ENCODE measurements at regions not wholly inside any gene's neighbourhood (a gene's known extent, or its start where the extent isn't known, plus 50 kb on each side); places are given as distances from the start of the nearest gene placed in this dataset.

DNA sequence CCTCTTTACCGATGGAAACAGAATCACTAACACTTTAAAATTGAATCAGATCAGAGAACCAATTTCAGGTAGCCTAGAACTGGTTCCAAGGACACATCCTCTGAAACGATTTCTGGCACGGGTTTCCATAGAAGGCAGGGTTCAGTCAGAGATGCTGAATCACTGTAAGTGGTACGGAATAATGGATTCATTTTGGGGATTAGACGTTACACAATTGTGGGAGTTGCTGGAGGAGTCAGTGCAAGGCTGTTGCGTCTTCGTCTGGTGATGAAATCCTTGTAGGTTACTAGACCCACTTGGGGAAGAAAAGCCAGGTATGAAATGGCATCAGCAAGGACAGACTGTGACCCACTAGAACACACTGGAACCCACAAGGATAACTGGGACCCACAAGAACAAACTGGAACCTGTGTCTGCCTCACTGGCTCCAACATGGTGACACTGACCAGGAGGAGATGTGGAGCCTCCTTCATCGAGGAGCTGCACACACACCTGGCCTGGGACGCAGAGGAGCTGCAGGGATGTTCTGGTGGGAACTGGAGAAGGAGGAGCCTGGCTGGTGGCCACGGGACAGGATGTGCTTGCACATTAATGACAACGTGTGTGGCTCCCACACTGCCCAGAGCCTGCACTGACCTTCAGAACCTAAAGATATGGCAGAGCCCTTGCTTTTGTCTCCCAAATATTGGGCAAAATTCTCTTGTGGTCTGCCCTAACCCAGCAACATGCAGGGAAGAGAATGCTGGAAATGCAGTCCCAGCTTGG lies 105.1 kb downstream of the TRAPPC11 start:
- TF ChIP-seq EP300 (IDR thresholded peaks at IDR 0.05) (no peak), POLR2AphosphoS5 (IDR thresholded peaks at IDR 0.05) (no peak), POLR2A (IDR thresholded peaks at IDR 0.05) (no peak)
- TF ChIP-seq, protein P1, sequence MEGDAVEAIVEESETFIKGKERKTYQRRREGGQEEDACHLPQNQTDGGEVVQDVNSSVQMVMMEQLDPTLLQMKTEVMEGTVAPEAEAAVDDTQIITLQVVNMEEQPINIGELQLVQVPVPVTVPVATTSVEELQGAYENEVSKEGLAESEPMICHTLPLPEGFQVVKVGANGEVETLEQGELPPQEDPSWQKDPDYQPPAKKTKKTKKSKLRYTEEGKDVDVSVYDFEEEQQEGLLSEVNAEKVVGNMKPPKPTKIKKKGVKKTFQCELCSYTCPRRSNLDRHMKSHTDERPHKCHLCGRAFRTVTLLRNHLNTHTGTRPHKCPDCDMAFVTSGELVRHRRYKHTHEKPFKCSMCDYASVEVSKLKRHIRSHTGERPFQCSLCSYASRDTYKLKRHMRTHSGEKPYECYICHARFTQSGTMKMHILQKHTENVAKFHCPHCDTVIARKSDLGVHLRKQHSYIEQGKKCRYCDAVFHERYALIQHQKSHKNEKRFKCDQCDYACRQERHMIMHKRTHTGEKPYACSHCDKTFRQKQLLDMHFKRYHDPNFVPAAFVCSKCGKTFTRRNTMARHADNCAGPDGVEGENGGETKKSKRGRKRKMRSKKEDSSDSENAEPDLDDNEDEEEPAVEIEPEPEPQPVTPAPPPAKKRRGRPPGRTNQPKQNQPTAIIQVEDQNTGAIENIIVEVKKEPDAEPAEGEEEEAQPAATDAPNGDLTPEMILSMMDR (IDR thresholded peaks at IDR 0.05): no peak
- H3K27me3 ChIP-seq: no peaks in the 10 kb centered on the region
- DNase-seq (ENCODE audit: low spot score in 2 of 2): peak in 1 of 2 donors; percentile 66
- 82% methylated on average over 11 of the region's 11 CpGs for WGBS
- no peaks in the 10 kb centered on the region for H3K36me3 ChIP-seq
- H3K4me1 ChIP-seq: no peaks in the 10 kb centered on the region
- no peaks in the 10 kb centered on the region for H3K9me3 ChIP-seq
- H3K27ac ChIP-seq: peak overlapping the region; percentile 19
- H3K4me3 ChIP-seq: no peak overlapping the region

DNA sequence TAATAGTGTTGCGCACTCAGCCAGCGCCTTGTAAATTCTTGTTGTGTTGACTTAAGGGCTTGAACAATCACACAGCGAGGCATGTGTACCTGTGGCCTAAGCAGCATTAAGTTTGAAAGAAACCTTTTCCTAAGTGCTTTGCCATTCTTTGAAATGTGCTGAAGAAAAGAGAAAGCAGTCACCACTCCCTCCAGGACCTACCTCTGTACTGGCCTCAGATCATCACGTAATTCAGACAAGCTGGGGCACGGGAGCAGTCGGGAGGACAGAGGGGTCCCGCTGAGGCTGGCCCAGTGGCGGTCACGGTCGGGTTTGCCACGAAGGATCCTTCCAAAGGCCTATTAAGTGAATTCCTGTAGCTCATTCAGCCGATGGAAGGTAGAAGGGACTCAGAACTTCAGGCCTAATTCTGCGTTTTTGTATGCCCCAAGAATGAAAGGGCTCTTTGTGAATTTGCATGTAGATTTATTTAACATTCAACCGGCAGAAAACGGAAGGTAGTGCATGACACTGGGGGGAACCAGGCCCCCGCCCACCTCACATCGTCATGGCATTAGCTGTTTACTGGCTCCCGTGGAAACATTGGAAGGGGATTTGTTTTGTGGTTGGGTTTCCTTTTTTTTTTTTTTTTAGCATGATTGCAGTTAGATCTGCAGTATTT lies 106.3 kb downstream of the TRAPPC11 start:
- 64% methylated on average over 18 of the region's 18 CpGs for WGBS
- H3K9me3 ChIP-seq: no peaks in the 10 kb centered on the region
- no peak overlapping the region for H3K4me3 ChIP-seq
- no peaks in the 10 kb centered on the region for H3K27me3 ChIP-seq
- peak overlapping the region; percentile 67 for H3K27ac ChIP-seq
- no peak for TF ChIP-seq EP300 (IDR thresholded peaks at IDR 0.05)
- TF ChIP-seq, protein P1 (IDR thresholded peaks at IDR 0.05): no peak
- peak in 1 of 3 donors; percentile 11 for TF ChIP-seq POLR2AphosphoS5 (IDR thresholded peaks at IDR 0.05)
- no peak for TF ChIP-seq POLR2A (IDR thresholded peaks at IDR 0.05)
- no peaks in the 10 kb centered on the region for H3K36me3 ChIP-seq
- DNase-seq (ENCODE audit: low spot score in 2 of 2): peak in 1 of 2 donors; percentile 73
- no peaks in the 10 kb centered on the region for H3K4me1 ChIP-seq

DNA sequence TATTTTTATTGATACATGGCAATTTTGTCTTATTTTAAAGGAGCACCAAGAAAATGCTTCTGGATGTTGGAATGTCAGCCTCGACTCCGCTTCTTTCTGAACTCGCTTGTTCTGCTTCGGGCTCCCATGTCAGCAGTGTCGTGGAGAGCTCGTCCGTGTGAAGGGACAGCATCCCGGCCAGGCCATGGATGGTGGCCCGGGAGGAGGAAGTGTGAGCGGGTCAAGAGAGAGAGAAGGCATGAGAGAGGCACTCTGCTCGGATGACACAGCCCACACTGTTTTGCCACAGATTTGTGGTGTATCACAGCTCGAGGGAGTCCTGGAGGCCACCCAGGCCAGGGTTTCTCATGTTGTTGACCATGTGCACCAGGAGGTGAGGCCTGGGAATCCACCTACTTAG lies 107.0 kb downstream of the TRAPPC11 start:
- Histone ChIP-seq H3K9me3 (no peaks in the 10 kb centered on the region), H3K36me3 (no peaks in the 10 kb centered on the region), H3K4me3 (no peak overlapping the region), H3K4me1 (no peaks in the 10 kb centered on the region), H3K27me3 (no peaks in the 10 kb centered on the region), H3K27ac (peak overlapping the region; percentile 3)
- no peak for DNase-seq (ENCODE audit: low spot score in 2 of 2)
- WGBS: 84% methylated on average over 12 of the region's 12 CpGs
- TF ChIP-seq POLR2AphosphoS5 (IDR thresholded peaks at IDR 0.05) (no peak), EP300 (IDR thresholded peaks at IDR 0.05) (no peak), POLR2A (IDR thresholded peaks at IDR 0.05) (no peak)
- TF ChIP-seq, protein P1 (IDR thresholded peaks at IDR 0.05): no peak

DNA sequence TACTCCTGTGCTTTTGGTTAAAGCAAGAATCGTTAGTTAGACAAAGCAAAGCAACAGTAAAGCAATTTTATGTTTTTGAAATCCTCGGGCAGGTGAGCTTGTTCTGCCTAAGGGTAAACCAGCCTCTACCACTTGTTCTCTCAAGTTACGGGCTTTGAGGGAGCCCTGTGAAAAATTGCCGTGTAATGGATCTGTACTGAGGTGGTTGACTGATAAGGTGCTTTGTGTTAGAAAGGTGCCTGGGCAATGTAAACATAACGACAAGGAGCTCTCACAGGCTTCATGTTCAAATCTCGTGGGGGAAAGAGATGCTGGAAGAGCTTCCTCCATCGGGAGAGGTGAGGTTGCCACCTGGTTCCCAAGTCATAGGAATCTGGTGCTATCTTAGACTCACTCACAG lies 111.8 kb downstream of the TRAPPC11 start:
- Histone ChIP-seq H3K4me3 (no peak overlapping the region), H3K27me3 (no peaks in the 10 kb centered on the region), H3K9me3 (no peaks in the 10 kb centered on the region), H3K4me1 (no peaks in the 10 kb centered on the region), H3K27ac (no peak overlapping the region), H3K36me3 (no peaks in the 10 kb centered on the region)
- WGBS: 73% methylated on average over 7 of the region's 7 CpGs
- no peak for DNase-seq (ENCODE audit: low spot score in 2 of 2)
- TF ChIP-seq POLR2A (IDR thresholded peaks at IDR 0.05) (no peak), POLR2AphosphoS5 (IDR thresholded peaks at IDR 0.05) (no peak), EP300 (IDR thresholded peaks at IDR 0.05) (no peak)
- TF ChIP-seq, protein P1 (IDR thresholded peaks at IDR 0.05): no peak

DNA sequence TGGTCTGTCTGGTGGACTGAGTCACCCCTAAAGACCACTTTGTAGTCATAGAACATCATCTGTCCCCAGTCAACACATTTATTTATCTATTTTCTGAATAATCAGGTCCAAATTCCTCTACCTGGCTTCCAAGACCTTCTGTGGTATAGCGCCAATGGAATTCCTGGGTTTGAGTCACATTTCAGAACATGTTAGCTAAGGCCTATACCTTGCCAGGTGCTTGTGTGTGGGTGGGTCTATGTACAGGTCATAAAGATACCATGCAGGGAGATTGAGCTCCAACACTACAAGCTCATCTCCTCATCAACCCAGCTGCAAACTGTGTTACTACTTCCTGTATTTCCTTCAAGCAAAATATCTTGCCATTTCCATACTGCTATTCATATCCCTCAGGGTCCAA lies 113.3 kb downstream of the TRAPPC11 start:
- no peaks in the 10 kb centered on the region for H3K9me3 ChIP-seq
- no peak overlapping the region for H3K27ac ChIP-seq
- H3K27me3 ChIP-seq: no peaks in the 10 kb centered on the region
- no peak for DNase-seq (ENCODE audit: low spot score in 2 of 2)
- no peak for TF ChIP-seq POLR2A (IDR thresholded peaks at IDR 0.05)
- TF ChIP-seq POLR2AphosphoS5 (IDR thresholded peaks at IDR 0.05): no peak
- no peak for TF ChIP-seq EP300 (IDR thresholded peaks at IDR 0.05)
- TF ChIP-seq, protein P1 (IDR thresholded peaks at IDR 0.05): no peak
- H3K4me1 ChIP-seq: no peaks in the 10 kb centered on the region
- 77% methylated on average over 1 of the region's 1 CpG for WGBS
- no peaks in the 10 kb centered on the region for H3K36me3 ChIP-seq
- H3K4me3 ChIP-seq: no peak overlapping the region
